AG04450 (cell line): ENCODE measurements at regions not wholly inside any gene's neighbourhood (a gene's known extent, or its start where the extent isn't known, plus 50 kb on each side); places are given as distances from the start of the nearest gene placed in this dataset.

ENCODE experiments used
- CTCF ChIA-PET: fragments of 300-600, 350-600 bp; formaldehyde crosslinking; extraction: SDS; loops from one replicate; lab custom pipeline; 2022; ENCODE audit warnings: antibody characterized with exemption, inconsistent platforms; lab: Charles Lee
- POLR2A ChIA-PET: fragments of 350-600 bp; formaldehyde crosslinking; extraction: SDS; loops from one replicate; lab custom pipeline; 2021; ENCODE audit warnings: antibody characterized with exemption, inconsistent platforms; lab: Yijun Ruan, JAX
- DNase-seq: peaks from one replicate; pipeline ENCODE4 v3.0.0-alpha.2; 2011; ENCODE audit warnings: low read depth, low spot score
- H3K27ac ChIP-seq: one replicate; pipeline ENCODE4 v1.5.1; 2012; ENCODE audit warnings: low read depth, low read length, control low read depth
- H3K27me3 ChIP-seq: one replicate; pipeline ENCODE4 v1.6.0; 2012; ENCODE audit warnings: low read length; ENCODE audit not compliant: control insufficient read depth, insufficient read depth
- H3K4me3 ChIP-seq: 2 replicates; pipeline ENCODE4 v1.5.1; 2011; ENCODE audit warnings: mild to moderate bottlenecking, low read depth, low read length, control low read depth
- H3K9me3 ChIP-seq: 2 replicates; pipeline ENCODE4 v1.5.1; 2012; ENCODE audit warnings: low read length; ENCODE audit not compliant: control insufficient read depth, insufficient read depth
- CTCF ChIP-seq: IDR thresholded peaks from 2 replicates; pipeline ENCODE4 v1.5.1; 2011; ENCODE audit warnings: low read depth, low read length, control low read depth, inconsistent platforms

GRCh38 chr18:11268741-11269233 lies 119.4 kb upstream of the PIEZO2 start:
- ChIA-PET POLR2A (no interaction called here), CTCF (interaction anchor here (0.6 to 1.2 kb wide), 3 partner anchors 137 to 285 kb away, joined by 3 to 5 read pairs (median 3); no protein-coding TSS in a partner anchor)
- no peak overlapping the region for H3K27ac ChIP-seq
- no peaks in the 10 kb centered on the region for H3K27me3 ChIP-seq
- no peaks in the 10 kb centered on the region for H3K9me3 ChIP-seq
- no peak for DNase-seq
- peak overlapping the region; percentile 41 for H3K4me3 ChIP-seq
- 0 out of 2 replicates have a peak, but pooled peaks have one; percentile 5 for TF ChIP-seq CTCF

- Histone ChIP-seq H3K27ac (no peak overlapping the region), H3K9me3 (no peaks in the 10 kb centered on the region), H3K27me3 (no peaks in the 10 kb centered on the region), H3K4me3 (no peak overlapping the region)
- TF ChIP-seq CTCF, result no peak
- DNase-seq, result no peak
- ChIA-PET CTCF (interaction anchor here (0.6 to 1.1 kb wide), 2 partner anchors 138 to 285 kb away, joined by 3 read pairs; no protein-coding TSS in a partner anchor), POLR2A (no interaction called here)
These were observed 118.8 kb upstream of the PIEZO2 start for GRCh38 chr18:11268153-11268552.

GRCh38 chr18:11266781-11267480 lies 117.6 kb upstream of the PIEZO2 start:
- no peak for TF ChIP-seq CTCF
- H3K9me3 ChIP-seq, result no peaks in the 10 kb centered on the region
- no peaks in the 10 kb centered on the region for H3K27me3 ChIP-seq
- H3K4me3 ChIP-seq, result no peak overlapping the region
- DNase-seq, result no peak
- ChIA-PET POLR2A (no interaction called here), CTCF (no interaction called here)
- no peak overlapping the region for H3K27ac ChIP-seq

GRCh38 chr18:11261486-11261885 lies 112.1 kb upstream of the PIEZO2 start:
- POLR2A ChIA-PET, result no interaction called here
- no peak for TF ChIP-seq CTCF
- Histone ChIP-seq H3K27ac (no peak overlapping the region), H3K4me3 (no peak overlapping the region), H3K27me3 (no peaks in the 10 kb centered on the region), H3K9me3 (no peaks in the 10 kb centered on the region)
- CTCF ChIA-PET, result no interaction called here
- DNase-seq, result no peak

GRCh38 chr18:11260961-11261461 lies 111.6 kb upstream of the PIEZO2 start:
- no peak for TF ChIP-seq CTCF
- POLR2A ChIA-PET, result no interaction called here
- Histone ChIP-seq H3K27me3 (no peaks in the 10 kb centered on the region), H3K9me3 (no peaks in the 10 kb centered on the region), H3K27ac (no peak overlapping the region), H3K4me3 (no peak overlapping the region)
- CTCF ChIA-PET, result no interaction called here
- DNase-seq, result no peak
